ENCODE measurements at regions not wholly inside any gene's neighbourhood (a gene's known extent, or its start where the extent isn't known, plus 50 kb on each side); places are given as distances from the start of the nearest gene placed in this dataset.

DNA sequence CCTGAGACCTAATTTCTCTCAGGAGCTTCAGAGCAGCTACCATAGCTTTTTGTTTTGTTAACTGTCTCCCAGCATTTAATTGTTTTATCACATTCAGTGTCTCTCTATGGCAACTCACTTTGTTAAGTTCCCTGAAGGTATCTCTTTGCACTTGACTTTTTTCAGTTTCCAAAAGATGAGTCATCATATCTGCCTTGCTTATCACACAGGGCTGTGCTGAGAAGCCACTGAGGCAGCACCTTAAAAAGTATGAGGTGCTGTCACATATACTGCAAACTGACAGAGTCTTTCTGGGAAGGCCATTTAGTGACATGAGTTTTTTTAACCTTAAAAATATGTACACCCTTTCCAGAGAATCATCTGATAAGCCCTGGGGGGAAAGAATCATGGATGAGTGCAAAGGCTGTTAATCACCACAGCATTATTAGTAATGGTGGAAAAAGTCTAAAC lies 56.8 kb downstream of the PPP1R3C start:
- TF ChIP-seq, protein P1, sequence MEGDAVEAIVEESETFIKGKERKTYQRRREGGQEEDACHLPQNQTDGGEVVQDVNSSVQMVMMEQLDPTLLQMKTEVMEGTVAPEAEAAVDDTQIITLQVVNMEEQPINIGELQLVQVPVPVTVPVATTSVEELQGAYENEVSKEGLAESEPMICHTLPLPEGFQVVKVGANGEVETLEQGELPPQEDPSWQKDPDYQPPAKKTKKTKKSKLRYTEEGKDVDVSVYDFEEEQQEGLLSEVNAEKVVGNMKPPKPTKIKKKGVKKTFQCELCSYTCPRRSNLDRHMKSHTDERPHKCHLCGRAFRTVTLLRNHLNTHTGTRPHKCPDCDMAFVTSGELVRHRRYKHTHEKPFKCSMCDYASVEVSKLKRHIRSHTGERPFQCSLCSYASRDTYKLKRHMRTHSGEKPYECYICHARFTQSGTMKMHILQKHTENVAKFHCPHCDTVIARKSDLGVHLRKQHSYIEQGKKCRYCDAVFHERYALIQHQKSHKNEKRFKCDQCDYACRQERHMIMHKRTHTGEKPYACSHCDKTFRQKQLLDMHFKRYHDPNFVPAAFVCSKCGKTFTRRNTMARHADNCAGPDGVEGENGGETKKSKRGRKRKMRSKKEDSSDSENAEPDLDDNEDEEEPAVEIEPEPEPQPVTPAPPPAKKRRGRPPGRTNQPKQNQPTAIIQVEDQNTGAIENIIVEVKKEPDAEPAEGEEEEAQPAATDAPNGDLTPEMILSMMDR (IDR thresholded peaks at IDR 0.05): no peak
- no peak for TF ChIP-seq POLR2A (IDR thresholded peaks at IDR 0.05)

All from thyroid gland (tissue), 4 donors.